ENCODE measurements at regions not wholly inside any gene's neighbourhood (a gene's known extent, or its start where the extent isn't known, plus 50 kb on each side); places are given as distances from the start of the nearest gene placed in this dataset.
"Not testable (repeated sequence)": the region's sequence is repeated elsewhere in the genome, so short reads cannot be mapped to it uniquely, and the experiment has no call there.

- H4K8ac ChIP-seq (ENCODE audit: extremely low read depth, insufficient read depth, low read length); H3K27ac ChIP-seq (ENCODE audit: low read depth, low read length); H3K36me3 ChIP-seq (ENCODE audit: control insufficient read depth in 2 of 4, insufficient read depth in 4 of 4, low read length in 3 of 4); H3K4me1 ChIP-seq (replicated peaks in 1 of 4; ENCODE audit: control insufficient read depth in 3 of 4, insufficient read depth in 4 of 4, low read length in 3 of 4); H3K4ac ChIP-seq (replicated peaks; ENCODE audit: insufficient read length, low read depth, low read length); H2BK20ac ChIP-seq (ENCODE audit: low read length); H3K23ac ChIP-seq (ENCODE audit: insufficient read length); H2AK5ac ChIP-seq (ENCODE audit: low read depth, low read length); H4K5ac ChIP-seq (ENCODE audit: insufficient read length, low read depth, low read length); H3K4me2 ChIP-seq (ENCODE audit: insufficient read depth in 1 of 2, low read depth in 2 of 2, low read length in 2 of 2); H3K79me1 ChIP-seq (ENCODE audit: low read depth, low read length); H4K91ac ChIP-seq (replicated peaks; ENCODE audit: insufficient read length, low read length); FAIRE-seq; H2BK12ac ChIP-seq (ENCODE audit: low read depth, low read length); H3K23me2 ChIP-seq (ENCODE audit: low read depth, low read length); H2BK15ac ChIP-seq (ENCODE audit: low read length); H3K18ac ChIP-seq (ENCODE audit: extremely low read depth, low read length); H2BK120ac ChIP-seq (replicated peaks; ENCODE audit: low read depth, low read length); H2AFZ ChIP-seq (ENCODE audit: low read length); H3K79me2 ChIP-seq (ENCODE audit: control insufficient read depth in 1 of 2, insufficient read depth in 2 of 2, low read length in 2 of 2); H3K14ac ChIP-seq (ENCODE audit: insufficient read length); H2BK5ac ChIP-seq (ENCODE audit: low read depth, low read length); H3K56ac ChIP-seq (replicated peaks; ENCODE audit: insufficient read length, low read depth, low read length); POLR2A ChIA-PET (ENCODE audit: partially characterized antibody); H3K9ac ChIP-seq (replicated peaks in 1 of 4; ENCODE audit: extremely low read depth in 1 of 4, low read depth in 3 of 4, low read length in 3 of 4); H3K4me3 ChIP-seq (ENCODE audit: extremely low read depth in 1 of 4, insufficient read depth in 2 of 4, low read depth in 3 of 4, low read length in 4 of 4); CTCF ChIA-PET (ENCODE audit: partially characterized antibody); H4K20me1 ChIP-seq (replicated peaks in 1 of 2; ENCODE audit: control insufficient read depth in 1 of 2, insufficient read depth in 2 of 2, low read length in 2 of 2); DNase-seq (ENCODE audit: low read depth in 1 of 2, low spot score in 2 of 2): not testable (repeated sequence)
- Histone ChIP-seq H3K27me3 (replicated peaks in 1 of 4; ENCODE audit: control insufficient read depth in 3 of 4, extremely low read depth in 1 of 4, insufficient read depth in 3 of 4, low read length in 3 of 4) (peaks cover 23 to 35% (median 32%) of the 10 kb centered on the region in 4 experiments), H3K9me3 (ENCODE audit: insufficient read depth in 2 of 2, low read depth in 1 of 2, low read length in 1 of 2) (peaks cover 0 to 13% of the 10 kb centered on the region in 2 experiments; a peak in 2 of 4 replicates)
- WGBS, 2 experiments (ENCODE audit: extremely low coverage in 1 of 2, insufficient coverage in 1 of 2, insufficient read length in 1 of 2, insufficient replicate concordance in 2 of 2, low coverage in 1 of 2, low lambda C conversion rate in 2 of 2, missing lambda C conversion rate in 1 of 2), result 97% methylated on average over 18 of the region's 45 CpGs; no CpG with 5 or more reads in 1 of the 2 experiments
These were observed 79.0 kb upstream of the TBX5 start for GRCh38 chr12:114484822-114485459.
